IPS DF 4.7 (cell line): ENCODE measurements at regions not wholly inside any gene's neighbourhood (a gene's known extent, or its start where the extent isn't known, plus 50 kb on each side); places are given as distances from the start of the nearest gene placed in this dataset.

Experiments used
- DNase-seq: peaks from one replicate; pipeline ENCODE4 v3.0.0-alpha.2; 2013; ENCODE audit warnings: low spot score; ENCODE audit errors: extremely low read depth

DNA sequence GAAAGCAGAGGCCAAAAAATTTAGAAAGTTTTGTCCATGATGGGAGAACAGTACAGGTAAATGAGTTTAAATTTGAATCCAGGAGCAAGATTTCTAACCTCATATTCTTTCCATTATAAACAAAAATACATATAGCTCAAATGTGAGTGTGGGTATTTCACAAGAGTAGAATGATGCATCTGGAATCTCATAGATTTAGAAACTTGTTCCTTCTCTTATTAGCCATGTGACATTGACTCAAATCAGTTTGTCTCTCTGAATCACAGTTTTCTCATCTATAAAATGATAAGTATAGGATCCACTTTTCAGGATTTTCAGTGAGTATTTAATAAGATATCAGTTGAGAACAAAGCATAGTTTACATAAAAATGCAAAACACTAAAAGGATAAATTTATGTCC is 436.3 kb upstream of the PAPPA start:
- no peak for DNase-seq

DNA sequence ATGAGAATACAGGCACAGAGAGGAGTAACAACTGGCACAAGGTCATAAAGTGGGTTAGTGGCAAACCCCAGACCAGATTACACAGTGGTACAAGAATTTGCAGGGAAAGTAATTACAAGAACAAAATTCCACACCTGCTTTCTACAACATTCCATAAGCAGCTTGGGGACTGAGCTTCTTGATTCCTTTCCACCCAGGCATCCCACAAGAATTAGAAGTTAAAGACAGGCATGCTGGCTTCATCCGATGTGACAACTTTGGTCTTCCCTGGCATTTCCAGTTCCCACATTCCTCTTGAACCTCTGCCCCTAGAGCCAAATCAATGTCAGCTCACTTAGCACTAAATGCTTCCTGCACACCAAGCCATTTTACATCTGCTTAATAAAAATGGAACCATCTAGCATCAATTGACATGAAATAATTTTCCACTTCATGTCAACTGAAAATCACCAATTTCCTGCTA is 435.8 kb upstream of the PAPPA start:
- no peak for DNase-seq

- DNase-seq: no peak
These were observed 423.2 kb upstream of the PAPPA start for GRCh38 chr9:115730396-115730795.

- no peak for DNase-seq
These were observed 422.7 kb upstream of the PAPPA start for GRCh38 chr9:115730845-115731244.

DNA sequence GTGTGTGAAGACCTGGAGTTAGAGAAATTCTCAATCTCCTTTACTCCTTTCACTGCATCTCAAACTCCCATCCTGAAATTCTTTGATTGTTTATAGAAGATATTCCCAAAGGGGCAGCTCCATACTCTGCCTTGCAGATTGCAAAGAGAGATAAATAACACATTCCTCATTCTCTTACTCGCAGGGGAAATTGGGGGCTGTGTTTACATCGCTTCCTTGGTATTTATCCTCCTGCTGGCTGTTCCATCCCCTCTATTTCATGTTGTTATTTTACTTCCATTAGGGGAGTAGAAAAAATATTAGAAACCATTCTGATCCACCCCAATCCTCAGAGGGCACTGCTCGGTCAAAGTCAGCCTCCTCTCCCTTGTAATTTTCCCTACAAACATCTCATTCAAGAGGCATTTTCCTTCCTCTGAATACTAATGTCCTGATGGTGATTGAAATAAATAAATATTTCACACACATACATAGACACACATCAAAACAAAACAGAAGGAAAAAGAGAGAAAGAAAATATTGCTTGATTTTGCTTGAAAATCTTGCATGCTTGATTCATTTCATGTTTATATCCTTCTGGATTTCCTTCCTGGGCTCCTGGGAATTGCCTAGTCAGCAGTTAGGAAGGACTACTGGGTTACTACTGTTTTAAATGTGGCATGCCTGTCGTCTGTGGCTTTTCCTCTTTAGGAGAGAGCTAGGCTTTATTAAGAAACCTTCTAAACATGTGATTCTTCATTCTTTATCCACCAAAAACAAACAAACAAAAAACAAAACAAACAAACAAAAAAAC is 420.1 kb upstream of the PAPPA start:
- no peak for DNase-seq

DNA sequence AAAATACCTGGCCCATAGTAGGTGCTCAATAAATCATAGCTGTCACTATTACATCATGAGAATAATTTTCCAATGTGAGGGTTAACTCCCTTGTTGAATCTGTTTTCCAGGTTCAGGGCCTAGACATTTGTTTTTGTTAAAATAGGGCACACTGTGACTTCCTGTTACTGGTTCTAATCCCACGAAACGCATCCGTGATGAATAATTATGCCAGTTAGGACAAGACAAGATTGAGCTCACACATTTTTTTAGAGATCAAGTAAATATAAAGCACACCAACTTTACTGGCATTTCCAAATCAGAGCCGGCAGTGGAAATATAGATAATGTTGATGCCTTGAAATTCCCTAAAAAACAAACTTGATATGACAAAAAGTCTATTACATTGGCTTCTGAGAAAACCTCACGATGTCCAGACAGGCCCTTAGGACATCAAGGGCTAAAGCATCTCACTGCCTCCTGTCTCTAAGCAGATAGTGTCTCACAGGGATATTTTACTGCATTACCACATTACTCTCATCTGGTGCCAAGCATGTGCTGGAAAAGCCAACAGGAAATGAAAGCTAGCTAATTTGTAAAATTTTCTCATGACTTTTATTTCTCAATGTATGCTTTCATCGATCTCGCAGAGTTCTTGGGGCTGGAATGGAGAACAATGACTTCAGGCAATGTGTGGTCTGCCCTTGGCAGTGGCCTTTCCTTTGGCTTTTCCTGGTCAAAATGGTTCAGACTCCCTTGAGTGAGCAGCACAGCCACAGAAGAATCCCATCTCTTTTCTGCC is 414.3 kb upstream of the PAPPA start:
- no peak for DNase-seq

- no peak for DNase-seq
These were observed 412.6 kb upstream of the PAPPA start for GRCh38 chr9:115740986-115741385.

DNA sequence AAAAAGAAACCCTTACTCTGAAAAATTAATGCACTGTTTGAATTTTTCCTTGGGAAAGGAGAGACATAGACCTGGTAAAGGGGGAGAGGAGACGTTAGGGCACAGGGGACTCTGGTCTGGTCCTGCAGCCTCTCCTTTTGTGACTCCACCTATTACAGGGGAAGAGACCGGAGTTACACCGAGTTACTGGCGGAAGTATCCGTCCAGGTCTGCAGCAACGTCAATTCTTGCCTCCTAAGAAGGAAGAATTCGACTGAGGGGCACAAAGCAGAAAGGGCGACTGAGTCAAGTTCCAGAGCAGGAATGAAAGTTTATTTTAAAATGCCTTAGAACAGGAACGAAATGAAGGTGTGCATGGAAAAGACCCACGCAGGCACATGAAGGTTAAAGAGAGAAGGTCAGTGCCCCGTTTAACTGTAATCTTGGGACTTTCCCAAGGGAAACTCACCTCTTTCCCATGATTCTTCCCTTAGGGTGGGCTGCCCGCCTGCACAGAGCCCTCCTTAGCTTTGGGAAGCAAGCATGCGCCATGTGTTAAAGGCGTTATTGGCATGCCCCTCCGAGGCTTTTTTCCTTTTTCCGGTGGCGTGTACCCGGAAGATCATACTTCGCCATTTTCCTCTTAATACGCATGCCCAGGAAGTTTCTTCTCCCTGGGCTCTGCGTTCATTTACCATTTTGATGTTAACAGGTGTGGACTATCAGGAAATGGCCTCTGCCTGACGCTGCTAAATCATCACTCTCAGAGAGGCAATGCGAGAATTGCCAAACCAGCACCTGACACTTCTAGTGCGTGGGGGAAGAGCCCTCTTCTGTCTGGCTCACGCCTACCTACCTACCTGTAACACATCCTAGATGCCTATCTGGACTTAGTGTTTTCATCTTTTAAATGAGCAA is 409.6 kb upstream of the PAPPA start:
- DNase-seq: no peak

- no peak for DNase-seq
These were observed 407.1 kb upstream of the PAPPA start for GRCh38 chr9:115746496-115746895.

- DNase-seq: no peak
These were observed 405.9 kb upstream of the PAPPA start for GRCh38 chr9:115747731-115748130.

DNA sequence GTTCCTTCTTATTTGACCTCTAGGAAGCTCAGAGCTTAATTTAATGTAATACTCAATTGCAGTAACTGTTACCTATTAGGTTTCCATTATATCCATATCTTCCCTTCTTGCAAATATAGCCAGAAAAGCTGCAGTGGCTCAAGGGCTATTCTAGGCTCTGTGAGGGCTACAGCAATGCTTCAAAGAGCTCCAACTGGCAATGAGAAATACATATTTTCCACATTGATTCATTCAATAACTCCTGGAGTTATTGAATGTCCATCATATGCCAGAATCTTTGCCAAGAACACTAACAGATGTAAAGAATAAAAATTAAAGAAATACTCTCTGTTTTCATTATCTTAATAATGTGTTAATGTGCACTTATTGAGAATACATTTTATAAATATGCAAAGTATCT is 396.9 kb upstream of the PAPPA start:
- no peak for DNase-seq

GRCh38 chr9:115757461-115757860 is 396.1 kb upstream of the PAPPA start:
- no peak for DNase-seq

GRCh38 chr9:115758441-115758840 is 395.1 kb upstream of the PAPPA start:
- no peak for DNase-seq

GRCh38 chr9:115759426-115759825 is 394.2 kb upstream of the PAPPA start:
- DNase-seq: no peak

DNA sequence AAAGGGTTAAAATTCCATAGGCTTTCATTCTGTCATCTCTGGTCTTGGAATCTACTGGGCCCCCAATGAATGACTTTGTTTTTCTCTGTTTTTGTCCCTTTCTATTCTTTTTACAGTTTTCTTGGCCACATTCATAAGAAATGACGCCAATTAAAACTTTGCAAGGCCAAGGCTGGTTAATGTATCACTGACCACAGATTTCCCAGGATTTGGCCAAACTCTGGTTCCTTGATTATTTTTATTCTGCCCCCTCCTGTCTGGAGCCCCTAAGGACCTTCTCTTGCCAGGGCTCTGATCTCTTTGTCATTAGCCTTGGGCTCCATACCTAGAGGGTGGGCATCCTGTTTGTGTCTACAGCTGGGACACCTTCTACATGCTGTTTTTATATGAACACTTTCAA is 388.9 kb upstream of the PAPPA start:
- no peak for DNase-seq

DNA sequence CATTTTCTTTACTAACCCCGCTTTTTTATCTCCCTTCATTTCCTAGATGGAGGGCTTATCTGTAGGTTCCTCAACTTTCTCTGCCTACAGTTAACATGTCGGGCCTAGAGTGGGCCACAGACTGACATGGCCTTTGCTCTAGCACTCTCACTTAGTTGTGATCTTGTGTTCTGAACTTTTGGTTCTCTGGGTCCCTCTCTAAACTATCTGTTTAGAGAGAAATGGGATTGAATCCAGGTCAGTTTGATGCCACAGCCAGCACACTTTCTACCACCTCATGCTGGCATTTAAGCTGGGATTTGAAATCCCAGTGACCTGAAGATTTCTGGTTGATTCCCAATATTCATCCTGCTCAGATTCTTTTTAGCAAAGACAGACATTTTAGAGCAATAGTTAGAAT is 388.5 kb upstream of the PAPPA start:
- no peak for DNase-seq

GRCh38 chr9:115766370-115766955 is 387.1 kb upstream of the PAPPA start:
- DNase-seq: no peak

DNA sequence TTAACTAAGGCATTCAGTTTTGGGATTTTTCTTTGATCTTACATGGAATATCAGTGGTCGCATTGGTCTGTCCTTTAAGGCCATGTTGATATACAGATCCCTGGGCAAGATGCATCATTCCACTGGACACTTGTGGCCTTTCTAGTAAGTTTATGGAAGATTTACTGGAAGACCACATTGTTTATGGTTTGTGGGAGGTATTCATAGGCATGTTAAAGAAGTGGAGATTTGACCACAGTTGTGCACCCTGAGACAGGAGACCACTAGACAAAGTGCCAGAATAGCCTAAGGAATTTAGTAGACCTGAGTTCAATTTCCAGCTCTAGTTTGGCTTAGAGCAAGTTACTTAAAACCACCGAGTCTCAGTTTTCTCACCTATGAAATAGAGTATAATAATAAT is 383.1 kb upstream of the PAPPA start:
- DNase-seq: no peak

GRCh38 chr9:115775659-115776058 is 377.9 kb upstream of the PAPPA start:
- no peak for DNase-seq

GRCh38 chr9:115777610-115778009 is 376.0 kb upstream of the PAPPA start:
- DNase-seq: no peak

DNA sequence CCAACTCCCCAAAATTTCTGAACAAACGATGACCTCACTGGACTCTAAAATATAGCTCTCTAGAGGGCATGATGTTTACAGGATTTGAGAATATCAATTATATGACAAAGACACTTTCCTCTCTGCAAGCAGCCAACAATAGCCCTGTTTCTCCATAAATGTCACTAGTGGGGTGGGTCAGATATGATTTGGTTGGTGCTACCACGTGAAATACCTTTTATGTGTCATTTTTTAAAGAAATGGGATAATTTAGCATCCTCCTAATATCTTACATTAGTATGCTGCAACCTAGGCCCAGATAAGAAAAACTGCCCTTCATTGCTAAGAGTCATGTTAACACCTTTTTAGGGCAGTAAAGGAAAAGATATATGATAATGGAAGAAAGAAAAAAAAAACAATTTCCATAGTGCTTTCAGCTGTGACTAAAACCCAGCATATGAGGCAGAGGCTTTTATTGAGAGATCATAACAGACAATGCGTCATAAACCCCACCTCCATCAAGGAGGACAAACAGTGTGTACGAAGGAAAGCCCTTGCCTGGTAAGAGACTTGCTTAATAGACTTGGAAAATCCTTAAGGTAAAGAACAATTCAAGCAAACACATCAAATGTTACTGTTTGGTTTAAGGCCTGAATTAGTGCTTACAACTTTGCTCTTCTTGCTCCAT is 372.4 kb upstream of the PAPPA start:
- DNase-seq: no peak
